Sigmoid colon (tissue), 6 donors: ENCODE measurements at regions not wholly inside any gene's neighbourhood (a gene's known extent, or its start where the extent isn't known, plus 50 kb on each side); places are given as distances from the start of the nearest gene placed in this dataset.

Experiments used
- DNase-seq: peaks from one replicate; pipeline ENCODE4 v3.0.0-alpha.2; 2019
- H3K27ac ChIP-seq, 4 donors: fragments of 200-600 bp; sonication (generic); one replicate each; pipeline ENCODE4 v1.5.1; 2016 to 2019; ENCODE audit warnings: mild to moderate bottlenecking in 1 of 4
- H3K27me3 ChIP-seq, 3 donors: fragments of 200-600 bp; sonication (generic); one replicate each; pipeline ENCODE4 v1.5.1; 2019; ENCODE audit warnings: mild to moderate bottlenecking in 1 of 3
- H3K36me3 ChIP-seq, 4 donors: fragments of 200-600 bp; sonication (generic); one replicate each; pipeline ENCODE4 v1.5.1; 2016 to 2019
- H3K4me1 ChIP-seq, 4 donors: fragments of 200-600 bp; sonication (generic); one replicate each; pipeline ENCODE4 v1.5.1; 2017 to 2019
- H3K4me3 ChIP-seq, 4 donors: fragments of 200-600 bp; sonication (generic); one replicate each; pipeline ENCODE4 v1.5.1; 2017 to 2019; ENCODE audit warnings: mild to moderate bottlenecking in 2 of 4, moderate library complexity in 1 of 4
- H3K9me3 ChIP-seq, 4 donors: fragments of 200-600 bp in 3 of 4; sonication (generic) in 3 of 4; one replicate each; pipeline versions ENCODE4 v1.5.1 to v1.6.1; 2013 to 2019
- CTCF ChIP-seq, 4 experiments: fragments of 450-650 bp in 3 of 4; fragments of 200-600 bp in 1 of 4; IDR thresholded peaks; one replicate each; pipeline ENCODE4 v1.5.1; 2016 to 2019; ENCODE audit warnings: antibody characterized with exemption in 4 of 4, mild to moderate bottlenecking in 3 of 4, moderate library complexity in 2 of 4
- EP300 ChIP-seq, 4 donors: sonication (generic); formaldehyde crosslinking; IDR thresholded peaks; one replicate each; pipeline ENCODE4 v1.6.1; 2017; ENCODE audit warnings: antibody characterized with exemption in 4 of 4
- POLR2A ChIP-seq, 2 donors: fragments of 450-650 bp; IDR thresholded peaks; one replicate each; pipeline ENCODE4 v1.6.1; 2016; ENCODE audit warnings: antibody characterized with exemption in 2 of 2, mild to moderate bottlenecking in 2 of 2, moderate library complexity in 2 of 2
- POLR2AphosphoS5 ChIP-seq, 4 donors: sonication (generic); formaldehyde crosslinking; IDR thresholded peaks; one replicate each; pipeline ENCODE4 v1.6.1; 2017; ENCODE audit warnings: antibody characterized with exemption in 4 of 4
- WGBS, 2 donors: extraction: QIAGEN DNeasy Blood & Tissue Kit; methylation state at CpG; one replicate each; pipeline ENCODE4 v1.1.7; 2013; 5-methylcytosine and 5-hydroxymethylcytosine counted together
- intact Hi-C: fragments of 100-400 bp; cut with DNase I; formaldehyde crosslinking; loops from one replicate; pipeline ENCODE4 v1.15.1; 2023
- donor health status: healthy with polysubstance abuse.
- donor health status: healthy.

DNA sequence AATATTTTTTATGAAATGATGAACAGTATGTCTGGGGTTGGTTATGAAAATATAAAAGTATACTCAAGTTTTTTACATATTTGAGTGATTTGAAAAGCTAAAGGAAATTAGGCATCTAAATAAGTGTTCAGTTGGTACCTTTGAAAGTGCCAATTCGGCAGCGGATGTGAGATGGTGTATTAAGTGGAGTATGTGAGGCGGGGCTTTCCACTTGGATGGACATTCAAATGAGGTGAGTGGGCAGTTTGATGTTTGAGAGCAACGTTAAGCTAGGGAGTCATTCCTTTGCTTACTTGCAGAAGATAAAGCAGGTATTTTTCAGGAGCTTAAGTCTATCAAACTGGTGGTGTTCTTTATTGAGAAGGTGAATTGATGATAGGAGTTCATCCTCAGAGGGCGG lies 189.0 kb upstream of the GOLIM4 start:
- DNase-seq = no peak
- Histone ChIP-seq H3K9me3 (no peaks in the 10 kb centered on the region), H3K27me3 (no peaks in the 10 kb centered on the region), H3K4me3 (no peak overlapping the region), H3K36me3 (no peaks in the 10 kb centered on the region), H3K4me1 (no peaks in the 10 kb centered on the region), H3K27ac (no peak overlapping the region)
- no peak for TF ChIP-seq POLR2AphosphoS5 (IDR thresholded peaks at IDR 0.05)
- no peak for TF ChIP-seq CTCF (IDR thresholded peaks at IDR 0.05)
- no peak for TF ChIP-seq EP300 (IDR thresholded peaks at IDR 0.05)
- TF ChIP-seq POLR2A (IDR thresholded peaks at IDR 0.05) = no peak
- intact Hi-C loops = no loop called here
- 88 to 90% methylated on average over 5 of the region's 5 CpGs for WGBS, 2 donors

DNA sequence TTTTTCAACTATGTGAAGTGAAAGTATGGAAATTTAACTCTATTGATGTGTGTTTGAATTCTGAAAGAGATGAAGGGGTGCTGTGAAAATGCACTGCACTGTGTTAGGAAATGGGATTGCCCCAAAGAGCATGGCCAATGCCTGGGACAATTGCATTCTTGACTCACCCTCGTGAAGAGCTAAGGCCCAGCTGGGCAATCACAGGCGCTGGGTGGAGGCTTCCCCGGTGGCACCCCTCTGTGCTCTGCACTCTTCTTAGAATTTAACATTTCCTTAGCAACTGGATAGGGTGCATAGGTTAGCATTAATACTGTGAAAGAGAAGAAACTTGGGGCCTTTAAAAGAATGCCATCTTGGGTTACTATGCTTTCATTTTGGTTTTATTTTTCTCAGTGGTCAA lies 179.9 kb upstream of the GOLIM4 start:
- TF ChIP-seq POLR2A (IDR thresholded peaks at IDR 0.05) (no peak), POLR2AphosphoS5 (IDR thresholded peaks at IDR 0.05) (no peak), EP300 (IDR thresholded peaks at IDR 0.05) (no peak), CTCF (IDR thresholded peaks at IDR 0.05) (no peak)
- no peaks in the 10 kb centered on the region for H3K27me3 ChIP-seq
- WGBS, 2 donors = 72 to 74% methylated on average over 3 of the region's 3 CpGs
- no peaks in the 10 kb centered on the region for H3K36me3 ChIP-seq
- no peaks in the 10 kb centered on the region for H3K4me1 ChIP-seq
- H3K4me3 ChIP-seq = no peak overlapping the region
- no peak overlapping the region for H3K27ac ChIP-seq
- intact Hi-C loops = no loop called here
- H3K9me3 ChIP-seq = no peaks in the 10 kb centered on the region
- no peak for DNase-seq

GRCh38 chr3:168273917-168274316 lies 178.2 kb upstream of the GOLIM4 start:
- no peaks in the 10 kb centered on the region for H3K4me1 ChIP-seq
- WGBS, 2 donors = 60 to 80% methylated on average over 2 of the region's 2 CpGs
- no peaks in the 10 kb centered on the region for H3K9me3 ChIP-seq
- no peak for TF ChIP-seq CTCF (IDR thresholded peaks at IDR 0.05)
- TF ChIP-seq POLR2A (IDR thresholded peaks at IDR 0.05) = no peak
- TF ChIP-seq EP300 (IDR thresholded peaks at IDR 0.05) = no peak
- TF ChIP-seq POLR2AphosphoS5 (IDR thresholded peaks at IDR 0.05) = no peak
- DNase-seq = no peak
- H3K27me3 ChIP-seq = no peaks in the 10 kb centered on the region
- intact Hi-C loops = no loop called here
- H3K36me3 ChIP-seq = no peaks in the 10 kb centered on the region
- no peak overlapping the region for H3K27ac ChIP-seq
- no peak overlapping the region for H3K4me3 ChIP-seq

DNA sequence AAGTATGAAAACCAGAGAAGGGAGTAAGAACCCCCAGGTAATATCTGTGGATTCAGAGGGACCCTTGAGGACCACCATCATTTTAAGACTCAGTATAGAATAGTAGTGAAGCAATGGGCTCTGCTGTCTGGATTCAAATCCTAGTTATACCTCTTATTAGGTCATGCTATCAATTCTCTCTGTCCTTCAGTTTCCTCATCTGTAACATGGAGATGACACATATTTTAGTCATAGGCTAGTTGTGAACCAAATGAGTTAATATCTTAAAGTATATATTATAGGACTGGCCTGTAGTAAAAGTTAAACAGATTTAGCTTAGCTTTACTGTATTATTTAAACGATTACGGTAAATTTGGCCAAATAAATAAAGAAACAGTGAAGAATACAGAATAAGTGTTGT lies 177.3 kb upstream of the GOLIM4 start:
- TF ChIP-seq CTCF (IDR thresholded peaks at IDR 0.05) (no peak), POLR2A (IDR thresholded peaks at IDR 0.05) (no peak), EP300 (IDR thresholded peaks at IDR 0.05) (no peak), POLR2AphosphoS5 (IDR thresholded peaks at IDR 0.05) (no peak)
- H3K4me1 ChIP-seq = no peaks in the 10 kb centered on the region
- H3K27me3 ChIP-seq = no peaks in the 10 kb centered on the region
- H3K36me3 ChIP-seq = no peaks in the 10 kb centered on the region
- DNase-seq = no peak
- H3K9me3 ChIP-seq = no peaks in the 10 kb centered on the region
- no peak overlapping the region for H3K27ac ChIP-seq
- intact Hi-C loops = no loop called here
- no peak overlapping the region for H3K4me3 ChIP-seq
- 90 to 94% methylated on average over 2 of the region's 2 CpGs for WGBS, 2 donors

DNA sequence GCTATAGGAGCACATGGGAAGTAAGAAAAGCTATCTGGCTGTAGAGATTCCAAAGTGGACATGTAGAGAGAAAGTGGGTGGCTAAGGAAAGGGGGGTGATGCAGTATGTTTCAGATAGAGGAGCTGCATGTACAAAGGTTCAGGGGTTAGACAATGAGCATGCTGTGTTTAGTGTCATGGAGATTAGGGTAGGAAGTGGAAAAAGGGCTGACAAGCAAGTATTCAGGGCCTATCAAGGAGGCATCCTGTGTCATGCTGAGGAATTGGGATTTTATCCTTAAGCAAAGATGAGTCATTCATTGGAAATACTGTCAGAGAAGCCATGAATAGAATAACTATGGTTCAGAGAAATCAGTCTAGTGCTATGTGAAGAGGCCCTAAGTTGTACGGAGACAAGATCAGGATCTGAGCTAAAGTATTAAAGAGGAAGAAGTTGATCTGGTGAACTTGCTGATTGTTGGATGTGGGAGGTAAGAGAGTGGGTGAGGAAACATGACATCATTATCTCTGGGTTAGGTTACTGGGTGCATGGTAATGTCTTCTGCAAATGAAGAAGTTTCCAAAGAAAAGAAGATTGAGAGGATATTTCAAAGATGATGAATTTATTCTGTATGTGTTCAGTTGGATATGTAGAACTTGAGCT lies 176.7 kb upstream of the GOLIM4 start:
- WGBS, 2 donors = 83 to 88% methylated on average over 1 of the region's 1 CpG

More for the DNA sequence above, 176.7 kb upstream of the GOLIM4 start:
- TF ChIP-seq POLR2AphosphoS5 (IDR thresholded peaks at IDR 0.05) (no peak), POLR2A (IDR thresholded peaks at IDR 0.05) (no peak), CTCF (IDR thresholded peaks at IDR 0.05) (no peak), EP300 (IDR thresholded peaks at IDR 0.05) (no peak)
- DNase-seq = no peak
- Histone ChIP-seq H3K4me3 (no peak overlapping the region), H3K36me3 (no peaks in the 10 kb centered on the region), H3K27ac (no peak overlapping the region), H3K27me3 (no peaks in the 10 kb centered on the region), H3K9me3 (no peaks in the 10 kb centered on the region), H3K4me1 (no peaks in the 10 kb centered on the region)
- intact Hi-C loops = no loop called here
